Upper lobe of left lung (tissue), 6 donors: ENCODE measurements at regions not wholly inside any gene's neighbourhood (a gene's known extent, or its start where the extent isn't known, plus 50 kb on each side); places are given as distances from the start of the nearest gene placed in this dataset.
"Not testable (repeated sequence)": the region's sequence is repeated elsewhere in the genome, so short reads cannot be mapped to it uniquely, and the experiment has no call there.

Experiments used
- ATAC-seq, 2 donors: fragments of 200-7000 bp; cut with Tn5 transposase; one replicate each; pipeline ENCODE4 v1.9.1; 2022; ENCODE audit warnings: mild to moderate bottlenecking in 2 of 2, moderate library complexity in 2 of 2; ENCODE audit not compliant: low FRiP score in 2 of 2
- DNase-seq, 2 donors: peaks; one replicate each; pipeline ENCODE4 v3.0.0-alpha.2; 2019 to 2020
- H3K27ac ChIP-seq, 4 donors: fragments of 200-600 bp; sonication (generic); one replicate each; pipeline ENCODE4 v1.5.1; 2016 to 2019
- H3K27me3 ChIP-seq, 4 donors: fragments of 200-600 bp; sonication (generic); one replicate each; pipeline ENCODE4 v1.5.1; 2017 to 2019
- H3K36me3 ChIP-seq, 4 donors: fragments of 200-600 bp; sonication (generic); one replicate each; pipeline ENCODE4 v1.5.1; 2016 to 2019
- H3K4me1 ChIP-seq, 4 donors: fragments of 200-600 bp; sonication (generic); one replicate each; pipeline ENCODE4 v1.5.1; 2018 to 2019
- H3K4me3 ChIP-seq, 4 donors: fragments of 200-600 bp; sonication (generic); one replicate each; pipeline ENCODE4 v1.5.1; 2017 to 2019; ENCODE audit warnings: mild to moderate bottlenecking in 2 of 4, moderate library complexity in 1 of 4
- H3K9me3 ChIP-seq, 4 donors: fragments of 200-600 bp; sonication (generic); one replicate each; pipeline ENCODE4 v1.5.1; 2018 to 2019
- CTCF ChIP-seq, 6 experiments: fragments of 450-650 bp in 4 of 6; fragments of 200-600 bp in 2 of 6; sonication (generic) in 2 of 6; IDR thresholded peaks; one replicate each; pipeline ENCODE4 v1.5.1; 2016 to 2019; ENCODE audit warnings: antibody characterized with exemption in 6 of 6
- EP300 ChIP-seq, 4 donors: sonication (generic); formaldehyde crosslinking; IDR thresholded peaks; one replicate each; pipeline ENCODE4 v1.5.1; 2017; ENCODE audit warnings: antibody characterized with exemption in 4 of 4, control low read depth in 2 of 4
- POLR2A ChIP-seq, 4 donors: fragments of 450-650 bp; IDR thresholded peaks; one replicate each; pipeline ENCODE4 v1.5.1; 2016 to 2017; ENCODE audit warnings: antibody characterized with exemption in 4 of 4, mild to moderate bottlenecking in 2 of 4
- POLR2AphosphoS5 ChIP-seq, 2 donors: sonication (generic); formaldehyde crosslinking; IDR thresholded peaks; one replicate each; pipeline ENCODE4 v1.5.1; 2017; ENCODE audit warnings: antibody characterized with exemption in 2 of 2
- WGBS, 2 donors: methylation state at CpG; one replicate each; pipeline ENCODE4 v1.1.5; 2017 to 2018; 5-methylcytosine and 5-hydroxymethylcytosine counted together
- donor health status: DM: no; HTN: no; CAD: no; lungs with moderate emphysema.
- donor health status: DM: no; HTN: yes; CAD: no; lungs with severe emphysema.

DNA sequence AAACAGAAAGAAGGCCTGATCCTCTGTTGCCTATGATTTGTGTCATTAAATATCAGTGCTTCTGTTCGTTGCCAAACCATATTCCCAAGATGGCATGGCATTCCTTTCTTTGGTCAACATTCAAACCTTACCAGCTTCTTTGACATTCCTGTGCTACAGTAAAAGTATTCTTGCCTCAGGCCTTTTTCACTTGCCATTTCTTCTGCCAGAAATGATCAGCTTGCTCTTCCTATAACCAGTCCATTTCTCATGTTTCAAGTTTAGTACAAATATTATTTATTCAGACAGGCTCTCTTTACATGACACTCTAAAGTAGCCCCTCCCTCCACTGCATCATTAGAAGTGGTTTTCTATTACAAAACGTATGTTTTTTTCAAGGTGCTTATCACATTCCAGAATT, 278.3 kb downstream of the KCNJ2 start:
- no peak for TF ChIP-seq EP300 (IDR thresholded peaks at IDR 0.05)
- no peak for TF ChIP-seq POLR2AphosphoS5 (IDR thresholded peaks at IDR 0.05)
- no peak for TF ChIP-seq CTCF (IDR thresholded peaks at IDR 0.05)
- no peak for TF ChIP-seq POLR2A (IDR thresholded peaks at IDR 0.05)
- no peak overlapping the region for H3K27ac ChIP-seq
- no peaks in the 10 kb centered on the region for H3K9me3 ChIP-seq
- H3K36me3 ChIP-seq = no peaks in the 10 kb centered on the region
- DNase-seq = no peak
- no peak for ATAC-seq
- H3K4me3 ChIP-seq = no peak overlapping the region
- WGBS, 2 donors = 58 to 63% methylated on average over 2 of the region's 2 CpGs
- H3K4me1 ChIP-seq = no peaks in the 10 kb centered on the region
- no peaks in the 10 kb centered on the region for H3K27me3 ChIP-seq

DNA sequence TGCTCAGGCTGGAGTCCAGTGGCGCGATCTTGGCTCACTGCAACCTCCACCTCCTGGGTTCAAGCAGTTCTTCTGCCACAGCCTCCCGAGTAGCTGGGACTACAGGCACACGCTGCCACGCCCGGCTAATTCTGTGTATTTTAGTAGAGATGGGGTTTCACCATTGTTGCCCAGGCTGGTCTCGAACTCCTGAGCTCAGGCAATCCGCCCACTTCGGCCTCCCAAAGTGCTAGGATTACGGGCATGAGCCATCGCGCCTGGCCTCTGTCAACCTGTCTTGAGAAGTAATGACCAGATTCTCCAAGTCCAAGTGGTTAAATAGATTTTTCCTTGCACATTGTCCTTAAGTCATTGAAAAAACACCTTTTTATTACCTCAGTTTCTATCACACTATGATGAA, 283.7 kb downstream of the KCNJ2 start:
- H3K9me3 ChIP-seq, DNase-seq, H3K27me3 ChIP-seq, H3K4me1 ChIP-seq, H3K36me3 ChIP-seq, H3K4me3 ChIP-seq, H3K27ac ChIP-seq, ATAC-seq: not testable (repeated sequence)
- WGBS, 2 donors = 93 to 97% methylated on average over 12 of the region's 12 CpGs

DNA sequence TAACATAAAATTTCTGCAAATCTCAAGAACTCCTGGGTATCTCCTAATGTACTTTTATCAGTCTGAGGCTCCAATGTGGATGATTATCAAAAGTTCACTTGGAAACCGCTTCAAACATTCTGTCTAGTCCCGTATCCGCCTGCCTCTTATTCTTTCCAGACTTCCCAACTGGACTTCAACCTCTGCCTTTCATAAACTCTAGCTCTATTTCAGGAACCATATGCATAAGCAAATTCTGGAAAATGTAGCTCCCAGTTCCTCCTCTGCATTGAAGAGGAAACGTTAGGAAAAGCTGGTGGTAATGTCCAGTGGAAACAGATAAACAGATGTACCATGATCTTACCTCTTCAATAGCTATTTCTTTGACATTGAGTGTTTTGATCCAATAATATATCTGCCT, 285.0 kb downstream of the KCNJ2 start:
- Histone ChIP-seq H3K27ac (no peak overlapping the region), H3K27me3 (no peaks in the 10 kb centered on the region), H3K4me3 (no peak overlapping the region), H3K36me3 (no peaks in the 10 kb centered on the region), H3K9me3 (no peaks in the 10 kb centered on the region), H3K4me1 (no peaks in the 10 kb centered on the region)
- 82 to 86% methylated on average over 4 of the region's 4 CpGs for WGBS, 2 donors
- DNase-seq (no peak), ATAC-seq (no peak)
- no peak for TF ChIP-seq EP300 (IDR thresholded peaks at IDR 0.05)
- TF ChIP-seq CTCF (IDR thresholded peaks at IDR 0.05) = no peak
- TF ChIP-seq POLR2AphosphoS5 (IDR thresholded peaks at IDR 0.05) = no peak
- TF ChIP-seq POLR2A (IDR thresholded peaks at IDR 0.05) = no peak

- DNase-seq = no peak
- Histone ChIP-seq H3K27me3 (no peaks in the 10 kb centered on the region), H3K4me1 (no peaks in the 10 kb centered on the region), H3K36me3 (no peaks in the 10 kb centered on the region), H3K9me3 (no peaks in the 10 kb centered on the region), H3K4me3 (no peak overlapping the region), H3K27ac (no peak overlapping the region)
- no peak for TF ChIP-seq POLR2A (IDR thresholded peaks at IDR 0.05)
- no peak for TF ChIP-seq EP300 (IDR thresholded peaks at IDR 0.05)
- no peak for TF ChIP-seq POLR2AphosphoS5 (IDR thresholded peaks at IDR 0.05)
- no peak for TF ChIP-seq CTCF (IDR thresholded peaks at IDR 0.05)
- no peak for ATAC-seq
These were observed 285.6 kb downstream of the KCNJ2 start for GRCh38 chr17:70454908-70455307.

GRCh38 chr17:70464995-70465394, 295.7 kb downstream of the KCNJ2 start:
- WGBS, 2 donors = 60 to 73% methylated on average over 2 of the region's 2 CpGs
- Histone ChIP-seq H3K4me3 (no peak overlapping the region), H3K4me1 (no peaks in the 10 kb centered on the region), H3K27me3 (no peaks in the 10 kb centered on the region), H3K27ac (no peak overlapping the region), H3K36me3 (no peaks in the 10 kb centered on the region), H3K9me3 (no peaks in the 10 kb centered on the region)
- ATAC-seq (no peak), DNase-seq (no peak)
- no peak for TF ChIP-seq POLR2AphosphoS5 (IDR thresholded peaks at IDR 0.05)
- TF ChIP-seq CTCF (IDR thresholded peaks at IDR 0.05) = no peak
- TF ChIP-seq EP300 (IDR thresholded peaks at IDR 0.05) = no peak
- TF ChIP-seq POLR2A (IDR thresholded peaks at IDR 0.05) = no peak
